HepG2 (cell line): ENCODE measurements at regions not wholly inside any gene's neighbourhood (a gene's known extent, or its start where the extent isn't known, plus 50 kb on each side); places are given as distances from the start of the nearest gene placed in this dataset.

Experiments
- ATAC-seq: fragments of 200-7000 bp; cut with Tn5 transposase; 3 replicates; pipeline ENCODE4 v1.9.1; 2020; ENCODE audit warnings: mild to moderate bottlenecking, moderate library complexity
- BruUV-seq: library from RNA; stranded (reverse); fragments of 400-500 nt; replicated peaks from 2 replicates; lab custom pipeline; 2021; lab: Mats Ljungman, UMichigan
- CTCF ChIA-PET: fragments of 300-600 bp; formaldehyde crosslinking; extraction: SDS; loops from one replicate; lab custom pipeline; 2021; ENCODE audit warnings: low total read pairs, inconsistent platforms, low intra/inter-chr PET ratio; lab: Yijun Ruan, JAX
- POLR2A ChIA-PET: fragments of 350-600 bp; sonication (Branson Sonifier 250); formaldehyde crosslinking; loops from one replicate; lab custom pipeline; 2020; ENCODE audit warnings: antibody characterized with exemption, inconsistent platforms; lab: Yijun Ruan, JAX
- DNase-seq: peaks from one replicate; pipeline ENCODE4 v3.0.0-alpha.2; 2015; ENCODE audit warnings: low spot score
- FAIRE-seq: peaks from 3 replicates; lab custom pipeline; 2011; peaks lifted over from hg19 to GRCh38; lab: Jason Lieb, UNC
- H2AFZ ChIP-seq: one replicate; pipeline ENCODE4 v1.6.1; 2011; ENCODE audit warnings: low read length, inconsistent platforms
- H3K27ac ChIP-seq: fragments of 300-600 bp; 3 replicates; pipeline ENCODE4 v1.8.0; 2011; ENCODE audit warnings: mixed run types, mild to moderate bottlenecking, mixed read lengths, low read length, inconsistent platforms; ENCODE audit not compliant: insufficient read depth; ENCODE audit errors: extremely low read length
- H3K27me3 ChIP-seq, 2 experiments: fragments of 200-600 bp in 1 of 2; 2 replicates in 1 of 2; 3 replicates in 1 of 2; pipeline versions ENCODE4 v1.6.0 to v1.8.0; 2011; ENCODE audit warnings: low read length in 2 of 2, mild to moderate bottlenecking in 2 of 2, moderate library complexity in 2 of 2, inconsistent platforms in 1 of 2; ENCODE audit not compliant: insufficient read depth in 2 of 2, control insufficient read depth in 1 of 2
- H3K36me3 ChIP-seq, 2 experiments: fragments of 200-600 bp in 1 of 2; replicated peaks in 1 of 2; 2 replicates in 1 of 2; 3 replicates in 1 of 2; pipeline versions ENCODE4 v1.5.1 to v1.8.0; 2011; ENCODE audit warnings: low read length in 2 of 2, inconsistent platforms in 1 of 2; ENCODE audit not compliant: insufficient read depth in 2 of 2, control insufficient read depth in 1 of 2
- H3K4me1 ChIP-seq: 2 replicates; pipeline ENCODE4 v1.5.1; 2012; ENCODE audit warnings: low read length, inconsistent platforms; ENCODE audit not compliant: insufficient read depth
- H3K4me2 ChIP-seq: 2 replicates; pipeline ENCODE4 v1.6.0; 2011; ENCODE audit warnings: low read depth, low read length, inconsistent platforms
- H3K4me3 ChIP-seq, 3 experiments: fragments of 200-600 bp in 1 of 3; sonication (generic), shearing (Covaris generic) in 1 of 3; replicated peaks in 1 of 3; 2 replicates each; pipeline ENCODE4 v1.5.1; 2011 to 2016; ENCODE audit warnings: low read length in 3 of 3, inconsistent platforms in 2 of 3, low read depth in 2 of 3, mild to moderate bottlenecking in 2 of 3, control low read depth in 1 of 3, mixed read lengths in 1 of 3; ENCODE audit not compliant: insufficient read depth in 1 of 3
- H3K79me2 ChIP-seq: one replicate; pipeline ENCODE4 v1.6.1; 2011; ENCODE audit warnings: low read length, inconsistent platforms; ENCODE audit not compliant: insufficient read depth
- H3K9ac ChIP-seq: 2 replicates; pipeline ENCODE4 v1.6.0; 2011; ENCODE audit warnings: mild to moderate bottlenecking, low read depth, low read length, inconsistent platforms; ENCODE audit not compliant: insufficient read depth
- H3K9me3 ChIP-seq: 2 replicates; pipeline ENCODE4 v1.5.1; 2012; ENCODE audit warnings: mild to moderate bottlenecking, low read length
- H4K20me1 ChIP-seq: 2 replicates; pipeline ENCODE4 v1.6.0; 2011; ENCODE audit warnings: inconsistent platforms, mild to moderate bottlenecking, low read length, moderate library complexity; ENCODE audit not compliant: insufficient read depth
- CC2D1A ChIP-seq: sonication (generic); formaldehyde crosslinking; IDR thresholded peaks from 2 replicates; pipeline ENCODE4 v1.8.1; 2023; ENCODE audit warnings: mild to moderate bottlenecking, missing genetic modification reagents
- DNMT1 ChIP-seq: sonication (generic); formaldehyde crosslinking; IDR thresholded peaks from 2 replicates; pipeline ENCODE4 v1.5.1; 2020; ENCODE audit warnings: mild to moderate bottlenecking, missing genetic modification reagents
- GABPB1 ChIP-seq: IDR thresholded peaks from 2 replicates; pipeline ENCODE4 v1.6.1; 2016; ENCODE audit warnings: mild to moderate bottlenecking, missing genetic modification reagents, moderate library complexity, missing compliant biosample characterization
- HNRNPH1 ChIP-seq: fragments of 200-400 bp; formaldehyde crosslinking; optimal IDR thresholded peaks from 2 replicates; pipeline ENCODE3; 2017; ENCODE audit warnings: mild to moderate bottlenecking, low read depth, low read length
- TBP ChIP-seq: sonication (generic); formaldehyde crosslinking; IDR thresholded peaks from 2 replicates; pipeline ENCODE4 v1.5.0; 2020; ENCODE audit warnings: missing genetic modification reagents
- TFDP1 ChIP-seq: IDR thresholded peaks from 2 replicates; pipeline ENCODE4 v1.6.1; 2016; ENCODE audit warnings: missing compliant biosample characterization, missing genetic modification reagents, borderline replicate concordance
- ZNF883 ChIP-seq: sonication (generic); formaldehyde crosslinking; IDR thresholded peaks from 2 replicates; pipeline ENCODE4 v1.5.1; 2020; ENCODE audit warnings: mild to moderate bottlenecking, missing genetic modification reagents; ENCODE audit errors: not compliant biosample characterization
- WGBS: methylation state at CpG from one replicate; pipeline ENCODE4 v1.1.6; 2017; ENCODE audit warnings: low lambda C conversion rate; 5-methylcytosine and 5-hydroxymethylcytosine counted together
- in situ Hi-C: cut with HindIII; loops from 2 replicates; pipeline ENCODE4 v1.10.0; 2017; ENCODE audit warnings: low pct_unique_long_range_greater_than_20kb; ENCODE audit not compliant: extremely low pct_ligation_motif_present
- intact Hi-C: fragments of 100-400 bp; cut with micrococcal nuclease; formaldehyde crosslinking; loops from one replicate; pipeline ENCODE4 v1.10.0; 2022; ENCODE audit not compliant: unreplicated experiment
- TF ChIP-seq, protein P1 (sequence below): sonication (generic); formaldehyde crosslinking; IDR thresholded peaks from 2 replicates; pipeline ENCODE4 v1.5.1; 2020; ENCODE audit warnings: mild to moderate bottlenecking, missing genetic modification reagents, moderate library complexity
- TF ChIP-seq, protein P2 (sequence below), 2 experiments: fragments of 450-650 bp in 1 of 2; sonication (generic) in 1 of 2; formaldehyde crosslinking in 1 of 2; IDR thresholded peaks; 2 replicates each; pipeline versions ENCODE4 v1.6.1 to v1.8.0; 2016 to 2022; ENCODE audit warnings: antibody characterized with exemption in 1 of 2, mild to moderate bottlenecking in 1 of 2, missing genetic modification reagents in 1 of 2
- TF ChIP-seq, protein P3 (sequence below): sonication (generic); formaldehyde crosslinking; IDR thresholded peaks from 2 replicates; pipeline ENCODE4 v1.4.0; 2020; ENCODE audit warnings: low read depth, mild to moderate bottlenecking, missing genetic modification reagents

- FAIRE-seq: no peak
- no peak for ATAC-seq
- TF ChIP-seq GABPB1 (CRISPR knock-in tag) (no peak), TBP (CRISPR knock-in tag) (no peak), ZNF883 (CRISPR knock-in tag) (no peak), CC2D1A (CRISPR knock-in tag) (no peak), TFDP1 (CRISPR knock-in tag) (no peak), HNRNPH1 (no peak), DNMT1 (CRISPR knock-in tag) (no peak)
- TF ChIP-seq, protein P1, sequence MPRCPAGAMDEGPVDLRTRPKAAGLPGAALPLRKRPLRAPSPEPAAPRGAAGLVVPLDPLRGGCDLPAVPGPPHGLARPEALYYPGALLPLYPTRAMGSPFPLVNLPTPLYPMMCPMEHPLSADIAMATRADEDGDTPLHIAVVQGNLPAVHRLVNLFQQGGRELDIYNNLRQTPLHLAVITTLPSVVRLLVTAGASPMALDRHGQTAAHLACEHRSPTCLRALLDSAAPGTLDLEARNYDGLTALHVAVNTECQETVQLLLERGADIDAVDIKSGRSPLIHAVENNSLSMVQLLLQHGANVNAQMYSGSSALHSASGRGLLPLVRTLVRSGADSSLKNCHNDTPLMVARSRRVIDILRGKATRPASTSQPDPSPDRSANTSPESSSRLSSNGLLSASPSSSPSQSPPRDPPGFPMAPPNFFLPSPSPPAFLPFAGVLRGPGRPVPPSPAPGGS (CRISPR knock-in tag): no peak
- TF ChIP-seq, protein P2, sequence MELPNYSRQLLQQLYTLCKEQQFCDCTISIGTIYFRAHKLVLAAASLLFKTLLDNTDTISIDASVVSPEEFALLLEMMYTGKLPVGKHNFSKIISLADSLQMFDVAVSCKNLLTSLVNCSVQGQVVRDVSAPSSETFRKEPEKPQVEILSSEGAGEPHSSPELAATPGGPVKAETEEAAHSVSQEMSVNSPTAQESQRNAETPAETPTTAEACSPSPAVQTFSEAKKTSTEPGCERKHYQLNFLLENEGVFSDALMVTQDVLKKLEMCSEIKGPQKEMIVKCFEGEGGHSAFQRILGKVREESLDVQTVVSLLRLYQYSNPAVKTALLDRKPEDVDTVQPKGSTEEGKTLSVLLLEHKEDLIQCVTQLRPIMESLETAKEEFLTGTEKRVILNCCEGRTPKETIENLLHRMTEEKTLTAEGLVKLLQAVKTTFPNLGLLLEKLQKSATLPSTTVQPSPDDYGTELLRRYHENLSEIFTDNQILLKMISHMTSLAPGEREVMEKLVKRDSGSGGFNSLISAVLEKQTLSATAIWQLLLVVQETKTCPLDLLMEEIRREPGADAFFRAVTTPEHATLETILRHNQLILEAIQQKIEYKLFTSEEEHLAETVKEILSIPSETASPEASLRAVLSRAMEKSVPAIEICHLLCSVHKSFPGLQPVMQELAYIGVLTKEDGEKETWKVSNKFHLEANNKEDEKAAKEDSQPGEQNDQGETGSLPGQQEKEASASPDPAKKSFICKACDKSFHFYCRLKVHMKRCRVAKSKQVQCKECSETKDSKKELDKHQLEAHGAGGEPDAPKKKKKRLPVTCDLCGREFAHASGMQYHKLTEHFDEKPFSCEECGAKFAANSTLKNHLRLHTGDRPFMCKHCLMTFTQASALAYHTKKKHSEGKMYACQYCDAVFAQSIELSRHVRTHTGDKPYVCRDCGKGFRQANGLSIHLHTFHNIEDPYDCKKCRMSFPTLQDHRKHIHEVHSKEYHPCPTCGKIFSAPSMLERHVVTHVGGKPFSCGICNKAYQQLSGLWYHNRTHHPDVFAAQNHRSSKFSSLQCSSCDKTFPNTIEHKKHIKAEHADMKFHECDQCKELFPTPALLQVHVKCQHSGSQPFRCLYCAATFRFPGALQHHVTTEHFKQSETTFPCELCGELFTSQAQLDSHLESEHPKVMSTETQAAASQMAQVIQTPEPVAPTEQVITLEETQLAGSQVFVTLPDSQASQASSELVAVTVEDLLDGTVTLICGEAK (IDR thresholded peaks at IDR 0.05): no peak
- TF ChIP-seq, protein P2 (CRISPR knock-in tag; IDR thresholded peaks at IDR 0.05): no peak
- TF ChIP-seq, protein P3, sequence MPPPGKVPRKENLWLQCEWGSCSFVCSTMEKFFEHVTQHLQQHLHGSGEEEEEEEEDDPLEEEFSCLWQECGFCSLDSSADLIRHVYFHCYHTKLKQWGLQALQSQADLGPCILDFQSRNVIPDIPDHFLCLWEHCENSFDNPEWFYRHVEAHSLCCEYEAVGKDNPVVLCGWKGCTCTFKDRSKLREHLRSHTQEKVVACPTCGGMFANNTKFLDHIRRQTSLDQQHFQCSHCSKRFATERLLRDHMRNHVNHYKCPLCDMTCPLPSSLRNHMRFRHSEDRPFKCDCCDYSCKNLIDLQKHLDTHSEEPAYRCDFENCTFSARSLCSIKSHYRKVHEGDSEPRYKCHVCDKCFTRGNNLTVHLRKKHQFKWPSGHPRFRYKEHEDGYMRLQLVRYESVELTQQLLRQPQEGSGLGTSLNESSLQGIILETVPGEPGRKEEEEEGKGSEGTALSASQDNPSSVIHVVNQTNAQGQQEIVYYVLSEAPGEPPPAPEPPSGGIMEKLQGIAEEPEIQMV (CRISPR knock-in tag): no peak
These were observed 507.6 kb downstream of the MIAT start for GRCh38 chr22:27164781-27165503.

More at GRCh38 chr22:27164781-27165503, 507.6 kb downstream of the MIAT start:
- no peak overlapping the region for H2AFZ ChIP-seq
- no peak overlapping the region for H3K27ac ChIP-seq
- intact Hi-C loops: no loop called here
- in situ Hi-C loops: no loop called here
- no peak overlapping the region for H3K4me3 ChIP-seq
- ChIA-PET CTCF (no interaction called here), POLR2A (no interaction called here)
- H3K36me3 ChIP-seq: no peaks in the 10 kb centered on the region
- no peaks in the 10 kb centered on the region for H3K79me2 ChIP-seq
- H3K4me2 ChIP-seq: no peak overlapping the region
- no peaks in the 10 kb centered on the region for H3K27me3 ChIP-seq
- WGBS: 7% methylated on average over 3 of the region's 5 CpGs
- DNase-seq: no peak
- H3K9ac ChIP-seq: no peak overlapping the region
- H3K9me3 ChIP-seq: no peaks in the 10 kb centered on the region
- H4K20me1 ChIP-seq: no peaks in the 10 kb centered on the region
- no TSS peak for BruUV-seq
- H3K4me1 ChIP-seq: no peaks in the 10 kb centered on the region
